HG03159 (cell line): ENCODE measurements at regions not wholly inside any gene's neighbourhood (a gene's known extent, or its start where the extent isn't known, plus 50 kb on each side); places are given as distances from the start of the nearest gene placed in this dataset.
"Not testable (repeated sequence)": the region's sequence is repeated elsewhere in the genome, so short reads cannot be mapped to it uniquely, and the experiment has no call there.

Experiments used
- ATAC-seq: cut with Tn5 transposase; IDR thresholded peaks from one replicate; pipeline ENCODE4 v1.9.1; 2021; ENCODE audit warnings: mild to moderate bottlenecking, moderate library complexity; ENCODE audit not compliant: unreplicated experiment

GRCh38 chr2:181789827-181790448, 101.6 kb upstream of the ITPRID2 start:
- ATAC-seq: peak; percentile 44

GRCh38 chr2:181790716-181791649, 100.5 kb upstream of the ITPRID2 start:
- peak; percentile 96 for ATAC-seq

GRCh38 chr2:181792906-181793305, 98.6 kb upstream of the ITPRID2 start:
- no peak for ATAC-seq

GRCh38 chr2:181798022-181798421, 93.5 kb upstream of the ITPRID2 start:
- no peak for ATAC-seq

GRCh38 chr2:181802300-181802699, 89.2 kb upstream of the ITPRID2 start:
- ATAC-seq: not testable (repeated sequence)

GRCh38 chr2:181803903-181804799, 87.4 kb upstream of the ITPRID2 start:
- ATAC-seq: not testable (repeated sequence)

GRCh38 chr2:181805228-181806038, 86.1 kb upstream of the ITPRID2 start:
- ATAC-seq: no peak

GRCh38 chr2:181806039-181806392, 85.5 kb upstream of the ITPRID2 start:
- no peak for ATAC-seq

GRCh38 chr2:181807526-181807925, 84.0 kb upstream of the ITPRID2 start:
- ATAC-seq: no peak

- no peak for ATAC-seq
These were observed 80.5 kb upstream of the ITPRID2 start for GRCh38 chr2:181810823-181811695.

GRCh38 chr2:181812106-181812743, 79.3 kb upstream of the ITPRID2 start:
- no peak for ATAC-seq

GRCh38 chr2:181814057-181814491, 77.5 kb upstream of the ITPRID2 start:
- no peak for ATAC-seq

GRCh38 chr2:181817509-181817908, 74.0 kb upstream of the ITPRID2 start:
- no peak for ATAC-seq

GRCh38 chr2:181818058-181818680, 73.4 kb upstream of the ITPRID2 start:
- ATAC-seq: no peak

GRCh38 chr2:181818840-181819239, 72.7 kb upstream of the ITPRID2 start:
- no peak for ATAC-seq

- ATAC-seq: no peak
These were observed 70.5 kb upstream of the ITPRID2 start for GRCh38 chr2:181821049-181821448.

GRCh38 chr2:181822097-181822496, 69.4 kb upstream of the ITPRID2 start:
- no peak for ATAC-seq

- ATAC-seq: no peak
These were observed 68.1 kb upstream of the ITPRID2 start for GRCh38 chr2:181823405-181823804.
